ENCODE measurements at regions not wholly inside any gene's neighbourhood (a gene's known extent, or its start where the extent isn't known, plus 50 kb on each side); places are given as distances from the start of the nearest gene placed in this dataset.
A peak's percentile ranks its signal among the peaks of the same experiment; 100 is the strongest.
"Not testable (repeated sequence)": the region's sequence is repeated elsewhere in the genome, so short reads cannot be mapped to it uniquely, and the experiment has no call there.

DNA sequence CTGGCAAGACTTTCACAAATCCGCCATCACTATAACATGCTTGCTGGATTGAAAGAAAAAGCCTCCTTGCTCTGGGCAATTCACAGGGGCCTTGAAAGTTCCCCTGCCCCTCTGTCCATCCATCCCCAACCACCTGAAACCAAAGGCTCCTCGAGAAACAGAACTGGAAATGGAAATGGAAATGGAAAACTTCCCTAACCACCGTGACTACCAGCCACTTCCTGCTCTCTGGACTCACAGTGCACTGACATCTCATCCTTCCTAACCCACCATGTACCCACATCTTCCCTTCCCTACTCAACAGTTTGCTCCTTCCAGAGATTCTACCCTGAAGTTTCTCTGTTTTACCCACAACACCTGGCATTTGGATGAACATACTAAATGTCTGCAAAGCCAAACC is 603.6 kb upstream of the DIPK2B start:
- Histone ChIP-seq H3K27ac (replicated peaks) (peak overlapping the region; percentile 68), H3K27me3 (ENCODE audit: insufficient read depth, poor library complexity, severe bottlenecking) (no peaks in the 10 kb centered on the region), H3K4me3 (replicated peaks; ENCODE audit: insufficient read depth, low read length) (no peak overlapping the region)
- no peak for DNase-seq (ENCODE audit: low read depth in 1 of 2, low spot score in 1 of 2)
- TF ChIP-seq, protein P1, sequence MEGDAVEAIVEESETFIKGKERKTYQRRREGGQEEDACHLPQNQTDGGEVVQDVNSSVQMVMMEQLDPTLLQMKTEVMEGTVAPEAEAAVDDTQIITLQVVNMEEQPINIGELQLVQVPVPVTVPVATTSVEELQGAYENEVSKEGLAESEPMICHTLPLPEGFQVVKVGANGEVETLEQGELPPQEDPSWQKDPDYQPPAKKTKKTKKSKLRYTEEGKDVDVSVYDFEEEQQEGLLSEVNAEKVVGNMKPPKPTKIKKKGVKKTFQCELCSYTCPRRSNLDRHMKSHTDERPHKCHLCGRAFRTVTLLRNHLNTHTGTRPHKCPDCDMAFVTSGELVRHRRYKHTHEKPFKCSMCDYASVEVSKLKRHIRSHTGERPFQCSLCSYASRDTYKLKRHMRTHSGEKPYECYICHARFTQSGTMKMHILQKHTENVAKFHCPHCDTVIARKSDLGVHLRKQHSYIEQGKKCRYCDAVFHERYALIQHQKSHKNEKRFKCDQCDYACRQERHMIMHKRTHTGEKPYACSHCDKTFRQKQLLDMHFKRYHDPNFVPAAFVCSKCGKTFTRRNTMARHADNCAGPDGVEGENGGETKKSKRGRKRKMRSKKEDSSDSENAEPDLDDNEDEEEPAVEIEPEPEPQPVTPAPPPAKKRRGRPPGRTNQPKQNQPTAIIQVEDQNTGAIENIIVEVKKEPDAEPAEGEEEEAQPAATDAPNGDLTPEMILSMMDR (IDR thresholded peaks at IDR 0.05; ENCODE audit: insufficient read depth, low read length) = no peak
- no peak for TF ChIP-seq SPI1 (IDR thresholded peaks at IDR 0.05; ENCODE audit: borderline replicate concordance, low read depth)
- TF ChIP-seq GABPA (IDR thresholded peaks at IDR 0.05; ENCODE audit: low read depth) = no peak
- TF ChIP-seq, protein P2, sequence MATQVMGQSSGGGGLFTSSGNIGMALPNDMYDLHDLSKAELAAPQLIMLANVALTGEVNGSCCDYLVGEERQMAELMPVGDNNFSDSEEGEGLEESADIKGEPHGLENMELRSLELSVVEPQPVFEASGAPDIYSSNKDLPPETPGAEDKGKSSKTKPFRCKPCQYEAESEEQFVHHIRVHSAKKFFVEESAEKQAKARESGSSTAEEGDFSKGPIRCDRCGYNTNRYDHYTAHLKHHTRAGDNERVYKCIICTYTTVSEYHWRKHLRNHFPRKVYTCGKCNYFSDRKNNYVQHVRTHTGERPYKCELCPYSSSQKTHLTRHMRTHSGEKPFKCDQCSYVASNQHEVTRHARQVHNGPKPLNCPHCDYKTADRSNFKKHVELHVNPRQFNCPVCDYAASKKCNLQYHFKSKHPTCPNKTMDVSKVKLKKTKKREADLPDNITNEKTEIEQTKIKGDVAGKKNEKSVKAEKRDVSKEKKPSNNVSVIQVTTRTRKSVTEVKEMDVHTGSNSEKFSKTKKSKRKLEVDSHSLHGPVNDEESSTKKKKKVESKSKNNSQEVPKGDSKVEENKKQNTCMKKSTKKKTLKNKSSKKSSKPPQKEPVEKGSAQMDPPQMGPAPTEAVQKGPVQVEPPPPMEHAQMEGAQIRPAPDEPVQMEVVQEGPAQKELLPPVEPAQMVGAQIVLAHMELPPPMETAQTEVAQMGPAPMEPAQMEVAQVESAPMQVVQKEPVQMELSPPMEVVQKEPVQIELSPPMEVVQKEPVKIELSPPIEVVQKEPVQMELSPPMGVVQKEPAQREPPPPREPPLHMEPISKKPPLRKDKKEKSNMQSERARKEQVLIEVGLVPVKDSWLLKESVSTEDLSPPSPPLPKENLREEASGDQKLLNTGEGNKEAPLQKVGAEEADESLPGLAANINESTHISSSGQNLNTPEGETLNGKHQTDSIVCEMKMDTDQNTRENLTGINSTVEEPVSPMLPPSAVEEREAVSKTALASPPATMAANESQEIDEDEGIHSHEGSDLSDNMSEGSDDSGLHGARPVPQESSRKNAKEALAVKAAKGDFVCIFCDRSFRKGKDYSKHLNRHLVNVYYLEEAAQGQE (IDR thresholded peaks at IDR 0.05; ENCODE audit: insufficient replicate concordance, low read depth) = no peak
- TF ChIP-seq POLR2AphosphoS5 (IDR thresholded peaks at IDR 0.05; ENCODE audit: low read depth) = no peak

DNA sequence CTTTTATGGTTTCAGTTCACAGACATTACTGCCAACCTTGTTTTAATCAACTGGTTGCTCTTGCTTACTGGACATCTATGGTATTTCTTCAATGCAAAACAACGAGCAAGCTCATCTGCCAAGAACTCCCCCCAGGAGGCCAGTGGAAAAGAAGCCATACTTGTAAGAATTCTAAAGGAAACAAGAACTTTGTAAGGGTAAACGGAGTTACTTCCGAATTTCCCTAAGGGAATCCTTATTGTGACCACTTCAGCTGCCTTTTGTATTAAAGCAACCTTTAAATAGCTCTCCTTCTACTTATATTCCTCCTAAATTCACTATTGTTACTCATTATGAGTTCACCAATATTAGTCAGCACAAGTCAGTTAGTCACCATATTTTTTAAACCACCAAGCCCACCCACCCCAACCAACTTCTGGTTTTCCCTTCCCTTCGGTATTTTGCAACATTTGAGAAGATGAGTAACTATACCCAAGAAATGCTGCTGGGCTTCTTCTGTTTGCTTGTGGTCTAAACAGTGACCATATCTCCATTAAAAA is 602.8 kb upstream of the DIPK2B start:
- no peak for TF ChIP-seq POLR2AphosphoS5 (IDR thresholded peaks at IDR 0.05; ENCODE audit: low read depth)
- TF ChIP-seq, protein P2 (IDR thresholded peaks at IDR 0.05; ENCODE audit: insufficient replicate concordance, low read depth) = no peak
- TF ChIP-seq GABPA (IDR thresholded peaks at IDR 0.05; ENCODE audit: low read depth) = no peak
- no peak for TF ChIP-seq SPI1 (IDR thresholded peaks at IDR 0.05; ENCODE audit: borderline replicate concordance, low read depth)
- TF ChIP-seq, protein P1 (IDR thresholded peaks at IDR 0.05; ENCODE audit: insufficient read depth, low read length) = no peak

DNA sequence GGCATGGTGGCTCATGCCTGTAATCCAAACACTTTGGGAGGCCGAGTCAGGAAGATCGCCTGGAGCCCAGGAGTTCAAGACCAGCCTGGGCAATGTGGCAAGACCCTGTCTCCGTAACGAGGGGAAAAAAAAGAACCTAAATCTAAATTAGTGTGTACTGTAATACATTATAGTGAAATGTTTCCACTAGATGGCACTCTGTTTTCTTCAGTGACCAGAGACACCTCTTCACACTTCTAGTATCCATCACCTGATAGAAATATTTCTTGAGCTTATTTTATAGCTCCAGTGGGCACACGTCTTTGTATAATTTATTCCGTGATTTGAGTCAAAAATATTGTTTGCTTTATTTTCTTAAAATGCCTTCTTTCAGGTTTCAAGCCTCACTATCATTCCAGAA is 600.9 kb upstream of the DIPK2B start:
- TF ChIP-seq POLR2AphosphoS5 (IDR thresholded peaks at IDR 0.05; ENCODE audit: low read depth) (no peak), SPI1 (IDR thresholded peaks at IDR 0.05; ENCODE audit: borderline replicate concordance, low read depth) (no peak), GABPA (IDR thresholded peaks at IDR 0.05; ENCODE audit: low read depth) (no peak)
- TF ChIP-seq, protein P1 (IDR thresholded peaks at IDR 0.05; ENCODE audit: insufficient read depth, low read length) = no peak
- TF ChIP-seq, protein P2 (IDR thresholded peaks at IDR 0.05; ENCODE audit: insufficient replicate concordance, low read depth) = no peak
- no peak overlapping the region for H3K4me3 ChIP-seq (replicated peaks; ENCODE audit: insufficient read depth, low read length)
- H3K27me3 ChIP-seq (ENCODE audit: insufficient read depth, poor library complexity, severe bottlenecking) = no peaks in the 10 kb centered on the region
- peak in 1 of 2 experiments; percentile 27 for DNase-seq (ENCODE audit: low read depth in 1 of 2, low spot score in 1 of 2)
- peak overlapping the region; percentile 40; the same call in 1 of the 2 replicates for H3K27ac ChIP-seq (replicated peaks)

More for the DNA sequence above, 602.8 kb upstream of the DIPK2B start:
- DNase-seq (ENCODE audit: low read depth in 1 of 2, low spot score in 1 of 2) = peak; percentile 42 to 70
- peak overlapping the region; percentile 68 for H3K27ac ChIP-seq (replicated peaks)
- H3K27me3 ChIP-seq (ENCODE audit: insufficient read depth, poor library complexity, severe bottlenecking) = no peaks in the 10 kb centered on the region
- H3K4me3 ChIP-seq (replicated peaks; ENCODE audit: insufficient read depth, low read length) = no peak overlapping the region

DNA sequence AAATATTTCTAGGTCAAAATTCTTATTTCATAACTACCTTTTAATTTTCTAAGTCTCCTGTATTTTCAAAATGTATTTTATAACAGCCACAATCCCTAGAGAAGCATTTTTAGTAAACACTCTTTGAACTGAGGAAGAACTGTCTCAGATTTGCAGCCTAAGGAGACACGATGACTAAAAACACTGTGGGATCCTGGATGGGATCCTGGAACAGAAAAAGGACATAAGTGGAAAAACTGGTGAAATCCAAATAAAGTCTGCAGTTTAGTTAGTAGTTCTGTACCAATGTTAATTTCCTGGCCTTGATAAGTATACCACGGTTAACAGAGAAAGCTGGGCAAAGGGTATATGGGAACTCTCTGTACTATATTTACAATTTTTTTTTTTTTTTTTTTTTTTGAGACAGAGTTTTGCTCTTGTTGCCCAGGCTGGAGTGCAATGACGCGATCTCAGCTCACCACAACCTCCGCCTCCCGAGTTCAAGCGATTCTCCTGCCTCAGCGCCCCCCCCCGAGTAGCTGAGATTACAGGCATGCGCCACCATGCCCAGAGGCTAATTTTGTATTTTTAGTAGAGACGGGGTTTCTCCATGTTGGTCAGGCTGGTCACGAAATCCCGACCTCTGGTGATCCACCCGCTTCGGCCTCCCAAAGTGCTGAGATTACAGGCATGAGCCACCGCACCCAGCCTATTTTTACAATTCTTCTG is 600.2 kb upstream of the DIPK2B start:
- DNase-seq (ENCODE audit: low read depth in 1 of 2, low spot score in 1 of 2); H3K4me3 ChIP-seq (replicated peaks; ENCODE audit: insufficient read depth, low read length); H3K27me3 ChIP-seq (ENCODE audit: insufficient read depth, poor library complexity, severe bottlenecking): not testable (repeated sequence)
- H3K27ac ChIP-seq (replicated peaks) = peak overlapping the region; percentile 40; the same call in 1 of the 2 replicates
